Neuronal stem cell (in vitro differentiated cells): ENCODE measurements at regions not wholly inside any gene's neighbourhood (a gene's known extent, or its start where the extent isn't known, plus 50 kb on each side); places are given as distances from the start of the nearest gene placed in this dataset.

Source experiments
- DNase-seq: peaks from one replicate; pipeline ENCODE4 v3.0.0-alpha.2; 2013; ENCODE audit warnings: low spot score
- H2AFZ ChIP-seq: one replicate; pipeline ENCODE4 v1.6.1; 2013; ENCODE audit warnings: mild to moderate bottlenecking, low read length, inconsistent platforms
- H2AK5ac ChIP-seq: 2 replicates; pipeline ENCODE4 v1.6.1; 2013; ENCODE audit warnings: low read depth, mild to moderate bottlenecking, inconsistent platforms, low read length, moderate library complexity, mixed read lengths
- H2BK120ac ChIP-seq: 2 replicates; pipeline ENCODE4 v1.6.1; 2013; ENCODE audit warnings: low read depth, mild to moderate bottlenecking, inconsistent platforms, low read length, moderate library complexity, mixed read lengths
- H2BK12ac ChIP-seq: one replicate; pipeline ENCODE4 v1.6.1; 2013; ENCODE audit warnings: low read length, inconsistent platforms
- H2BK15ac ChIP-seq: 2 replicates; pipeline ENCODE4 v1.6.1; 2013; ENCODE audit warnings: mild to moderate bottlenecking, low read length, inconsistent platforms, mixed read lengths
- H2BK5ac ChIP-seq: one replicate; pipeline ENCODE4 v1.6.1; 2013; ENCODE audit warnings: inconsistent platforms, mild to moderate bottlenecking, low read length, moderate library complexity
- H3K14ac ChIP-seq: one replicate; pipeline ENCODE4 v1.6.1; 2013; ENCODE audit warnings: low read length, inconsistent platforms
- H3K18ac ChIP-seq: 2 replicates; pipeline ENCODE4 v1.6.1; 2013; ENCODE audit warnings: low read length, inconsistent platforms
- H3K23ac ChIP-seq: 2 replicates; pipeline ENCODE4 v1.6.1; 2013; ENCODE audit warnings: low read depth, mild to moderate bottlenecking, mixed read lengths, low read length, inconsistent platforms; ENCODE audit not compliant: poor library complexity
- H3K27ac ChIP-seq: replicated peaks from 3 replicates; pipeline ENCODE4 v1.5.1; 2013; ENCODE audit warnings: low read length, inconsistent platforms
- H3K27me3 ChIP-seq, 3 experiments: 2 replicates each; pipeline ENCODE4 v1.6.1; 2013; ENCODE audit warnings: low read length in 3 of 3, mild to moderate bottlenecking in 2 of 3, inconsistent platforms in 1 of 3, low read depth in 1 of 3, mixed read lengths in 1 of 3, moderate library complexity in 1 of 3; ENCODE audit not compliant: control insufficient read depth in 3 of 3, insufficient read depth in 3 of 3
- H3K36me3 ChIP-seq, 2 donors: replicated peaks in 1 of 2; 2 replicates each; pipeline ENCODE4 v1.6.1; 2013; ENCODE audit warnings: low read length in 2 of 2; ENCODE audit not compliant: control insufficient read depth in 2 of 2, insufficient read depth in 2 of 2
- H3K4ac ChIP-seq: 2 replicates; pipeline ENCODE4 v1.6.1; 2013; ENCODE audit warnings: inconsistent platforms, mild to moderate bottlenecking, low read length, moderate library complexity
- H3K4me1 ChIP-seq, 2 donors: 1 replicate in 1 of 2; 2 replicates in 1 of 2; pipeline ENCODE4 v1.6.1; 2013; ENCODE audit warnings: low read length in 2 of 2, low read depth in 1 of 2; ENCODE audit not compliant: control insufficient read depth in 2 of 2, insufficient read depth in 1 of 2
- H3K4me2 ChIP-seq: one replicate; pipeline ENCODE4 v1.6.1; 2013; ENCODE audit warnings: mild to moderate bottlenecking, low read length, inconsistent platforms; ENCODE audit not compliant: insufficient read depth, poor library complexity, severe bottlenecking
- H3K4me3 ChIP-seq, 2 donors: 2 replicates each; pipeline ENCODE4 v1.5.1; 2013; ENCODE audit warnings: low read length in 2 of 2, mild to moderate bottlenecking in 2 of 2, inconsistent platforms in 1 of 2, moderate library complexity in 1 of 2
- H3K79me1 ChIP-seq: one replicate; pipeline ENCODE4 v1.6.1; 2013; ENCODE audit warnings: low read depth, mild to moderate bottlenecking, inconsistent platforms, low read length, moderate library complexity
- H3K9ac ChIP-seq: one replicate; pipeline ENCODE4 v1.6.1; 2013; ENCODE audit warnings: mild to moderate bottlenecking, low read depth, low read length, inconsistent platforms; ENCODE audit not compliant: poor library complexity
- H3K9me3 ChIP-seq, 2 donors: replicated peaks in 1 of 2; 2 replicates each; pipeline versions ENCODE3 to v1.6.1; 2013; ENCODE audit warnings: low read length in 2 of 2, mild to moderate bottlenecking in 2 of 2, inconsistent platforms in 1 of 2, low read depth in 1 of 2, mixed read lengths in 1 of 2, moderate library complexity in 1 of 2; ENCODE audit not compliant: control insufficient read depth in 2 of 2, insufficient read depth in 1 of 2
- H4K8ac ChIP-seq: one replicate; pipeline ENCODE4 v1.6.1; 2013; ENCODE audit warnings: low read depth, mild to moderate bottlenecking, inconsistent platforms, low read length, moderate library complexity
- H4K91ac ChIP-seq: one replicate; pipeline ENCODE4 v1.6.1; 2013; ENCODE audit warnings: low read length, low read depth, mild to moderate bottlenecking, inconsistent platforms; ENCODE audit not compliant: poor library complexity
- WGBS, 2 donors: extraction: QIAGEN DNeasy Blood & Tissue Kit; methylation state at CpG; one replicate each; pipeline ENCODE4 v1.1.7; 2013; ENCODE audit warnings: missing lambda C conversion rate in 2 of 2, mixed read lengths in 1 of 2; ENCODE audit not compliant: insufficient read length in 2 of 2, insufficient replicate concordance in 1 of 2; ENCODE audit errors: extremely low coverage in 2 of 2; 5-methylcytosine and 5-hydroxymethylcytosine counted together

DNA sequence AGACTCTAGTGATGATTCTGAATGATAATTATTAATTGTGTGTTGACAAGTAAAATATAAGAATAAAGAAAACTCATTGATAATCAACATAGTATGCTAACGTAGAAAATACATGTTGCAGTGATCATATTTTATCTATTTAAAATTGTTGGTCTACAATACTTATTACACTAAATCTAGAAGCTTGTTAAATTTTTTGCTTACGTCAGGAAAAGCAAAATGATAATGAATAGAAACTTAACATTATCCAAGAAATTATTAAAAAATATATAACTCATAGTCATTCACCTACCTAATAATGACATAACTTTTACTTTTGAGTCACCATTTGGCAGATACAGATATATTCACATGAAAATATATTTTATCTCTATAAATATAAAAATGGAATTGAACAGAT, 984.1 kb downstream of the PLOD2 start:
- Histone ChIP-seq H3K4me2 (no peak overlapping the region), H2BK5ac (no peak overlapping the region), H3K36me3 (no peaks in the 10 kb centered on the region), H3K4me1 (peaks cover 0 to 10% of the 10 kb centered on the region in 2 donors), H3K79me1 (no peaks in the 10 kb centered on the region), H4K91ac (no peak overlapping the region), H3K14ac (no peak overlapping the region), H3K18ac (no peak overlapping the region), H3K9ac (no peak overlapping the region), H4K8ac (no peak overlapping the region), H2BK15ac (no peak overlapping the region), H2AK5ac (no peak overlapping the region), H3K9me3 (no peaks in the 10 kb centered on the region), H2BK120ac (no peak overlapping the region), H2BK12ac (no peak overlapping the region), H3K4ac (no peak overlapping the region), H2AFZ (no peak overlapping the region), H3K27ac (no peak overlapping the region), H3K23ac (no peak overlapping the region), H3K4me3 (no peak overlapping the region), H3K27me3 (no peaks in the 10 kb centered on the region)
- WGBS, 2 donors, result no CpG with 5 or more reads among the region's 2 CpGs
- no peak for DNase-seq

DNA sequence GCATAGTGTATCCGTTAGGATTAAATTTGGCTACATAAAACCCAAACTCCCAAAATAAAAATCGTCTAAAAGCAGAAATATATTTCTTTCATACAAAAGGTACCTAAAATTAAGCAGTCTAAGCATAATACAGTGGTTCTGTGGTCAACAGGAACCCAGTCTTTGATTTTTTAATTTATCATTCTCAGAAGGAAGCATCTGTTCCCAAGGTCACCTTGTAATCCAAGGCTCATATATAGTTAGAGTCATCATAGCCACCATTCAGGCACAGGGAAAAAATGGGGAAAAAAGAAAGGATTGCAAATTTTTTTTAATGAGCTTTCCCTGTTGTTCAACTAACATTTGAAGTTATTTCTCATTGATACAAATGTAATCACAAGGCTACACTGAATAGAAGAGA, 983.2 kb downstream of the PLOD2 start:
- Histone ChIP-seq H4K8ac (no peak overlapping the region), H3K9ac (no peak overlapping the region), H3K4me3 (no peak overlapping the region)

DNA sequence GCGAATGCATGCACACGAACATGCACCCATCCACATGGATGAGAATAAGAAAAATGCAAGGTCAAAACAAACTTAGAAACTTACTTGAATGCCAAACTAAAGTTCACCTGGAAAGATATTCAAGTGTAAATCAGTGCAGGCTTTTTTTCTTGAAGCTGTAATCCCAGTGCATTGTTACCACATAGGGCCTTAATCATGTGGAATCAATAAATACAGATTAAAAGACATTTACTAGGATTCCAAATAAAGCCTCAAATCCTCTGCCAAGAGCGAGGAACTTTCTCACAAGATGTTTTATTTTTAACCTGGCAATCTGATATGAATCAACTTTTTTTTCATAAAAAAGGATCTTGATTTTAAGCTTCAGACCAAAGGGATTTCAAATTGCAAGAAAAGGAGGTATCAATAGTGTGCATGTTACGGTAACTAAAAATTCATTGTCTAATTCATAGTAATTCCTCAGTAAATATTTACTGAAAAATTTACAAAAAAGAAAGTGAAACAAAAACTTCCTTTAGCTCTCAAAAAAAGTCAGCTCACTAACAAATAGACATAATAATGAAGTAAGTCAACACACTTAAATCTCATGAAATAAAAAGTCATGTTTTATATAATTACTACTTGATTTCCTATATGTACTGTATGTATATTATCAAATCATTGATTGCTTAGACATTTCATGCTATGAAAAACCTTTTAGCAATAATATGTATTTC, 978.6 kb downstream of the PLOD2 start:
- H2BK15ac ChIP-seq, result no peak overlapping the region
- no peaks in the 10 kb centered on the region for H3K79me1 ChIP-seq
- H2BK120ac ChIP-seq, result no peak overlapping the region
- H3K23ac ChIP-seq, result no peak overlapping the region
- H3K27me3 ChIP-seq, result no peaks in the 10 kb centered on the region
- H3K9ac ChIP-seq, result no peak overlapping the region
- no peaks in the 10 kb centered on the region for H3K9me3 ChIP-seq
- no peak overlapping the region for H3K4ac ChIP-seq
- H4K8ac ChIP-seq, result no peak overlapping the region
- DNase-seq, result no peak
- no peak overlapping the region for H3K4me2 ChIP-seq
- H2AFZ ChIP-seq, result no peak overlapping the region
- no peak overlapping the region for H2BK5ac ChIP-seq
- no peak overlapping the region for H2BK12ac ChIP-seq
- H3K14ac ChIP-seq, result no peak overlapping the region
- H3K36me3 ChIP-seq, result no peaks in the 10 kb centered on the region
- H3K4me1 ChIP-seq, result peaks cover 0 to 15% of the 10 kb centered on the region in 2 donors
- H2AK5ac ChIP-seq, result no peak overlapping the region
- H3K4me3 ChIP-seq, result no peak overlapping the region
- no CpG with 5 or more reads among the region's 4 CpGs for WGBS, 2 donors
- H3K18ac ChIP-seq, result no peak overlapping the region
- no peak overlapping the region for H4K91ac ChIP-seq
- no peak overlapping the region for H3K27ac ChIP-seq

More for the DNA sequence above, 983.2 kb downstream of the PLOD2 start:
- Histone ChIP-seq H3K18ac (no peak overlapping the region), H4K91ac (no peak overlapping the region), H3K27ac (no peak overlapping the region), H3K23ac (no peak overlapping the region), H3K4me1 (peaks cover 0 to 15% of the 10 kb centered on the region in 2 donors), H3K36me3 (no peaks in the 10 kb centered on the region), H2BK120ac (no peak overlapping the region), H3K4ac (no peak overlapping the region), H3K79me1 (no peaks in the 10 kb centered on the region), H3K27me3 (no peaks in the 10 kb centered on the region), H2AK5ac (no peak overlapping the region), H3K4me2 (no peak overlapping the region), H2BK5ac (no peak overlapping the region), H3K9me3 (no peaks in the 10 kb centered on the region), H2BK15ac (no peak overlapping the region), H2BK12ac (no peak overlapping the region), H3K14ac (no peak overlapping the region), H2AFZ (no peak overlapping the region)
- DNase-seq, result no peak
- WGBS, 2 donors, result no CpG with 5 or more reads among the region's 2 CpGs

DNA sequence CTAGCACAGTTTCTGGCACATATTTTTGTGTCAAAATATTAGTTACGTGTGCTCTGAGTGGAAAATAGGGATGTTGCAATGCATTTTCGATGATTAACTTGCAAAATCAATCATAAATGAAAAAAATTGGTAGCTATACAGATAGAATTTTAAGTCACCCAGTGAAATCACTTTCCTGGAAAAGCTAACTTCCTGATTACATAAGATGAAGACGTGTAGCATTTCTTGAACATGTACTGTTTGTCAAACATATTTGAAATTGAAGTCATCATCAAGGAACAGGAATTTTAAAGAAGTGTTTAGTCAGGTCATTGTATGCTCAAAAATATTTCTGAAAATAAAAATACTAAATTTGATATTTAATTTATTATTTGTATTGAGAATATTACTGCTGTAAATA, 977.7 kb downstream of the PLOD2 start:
- Histone ChIP-seq H3K4me1 (peaks cover 0 to 15% of the 10 kb centered on the region in 2 donors), H3K27me3 (no peaks in the 10 kb centered on the region), H3K9ac (no peak overlapping the region), H3K27ac (no peak overlapping the region), H3K4me3 (no peak overlapping the region), H4K91ac (no peak overlapping the region), H2BK120ac (no peak overlapping the region), H3K36me3 (no peaks in the 10 kb centered on the region), H3K18ac (no peak overlapping the region), H2BK15ac (no peak overlapping the region), H3K4ac (no peak overlapping the region), H2AK5ac (no peak overlapping the region), H3K4me2 (no peak overlapping the region), H2AFZ (no peak overlapping the region), H3K9me3 (no peaks in the 10 kb centered on the region), H2BK12ac (no peak overlapping the region), H3K23ac (no peak overlapping the region), H2BK5ac (no peak overlapping the region), H4K8ac (no peak overlapping the region), H3K79me1 (no peaks in the 10 kb centered on the region), H3K14ac (no peak overlapping the region)
- DNase-seq, result no peak
- WGBS, 2 donors, result no CpG with 5 or more reads among the region's 3 CpGs
